Fibroblast of lung (primary cell): ENCODE measurements at regions not wholly inside any gene's neighbourhood (a gene's known extent, or its start where the extent isn't known, plus 50 kb on each side); places are given as distances from the start of the nearest gene placed in this dataset.

Source experiments
- CTCF ChIP-seq, 2 donors: IDR thresholded peaks in 1 of 2; conservative IDR thresholded peaks in 1 of 2; 1 replicate in 1 of 2; 2 replicates in 1 of 2; pipeline ENCODE4 v1.5.1; 2011 to 2012; ENCODE audit warnings: low read length in 2 of 2, control low read depth in 1 of 2, inconsistent platforms in 1 of 2, low read depth in 1 of 2, mild to moderate bottlenecking in 1 of 2
- EZH2 ChIP-seq: IDR thresholded peaks from 2 replicates; pipeline ENCODE4 v1.5.1; 2012; ENCODE audit warnings: low read length, control low read depth, mild to moderate bottlenecking; ENCODE audit errors: missing control alignments

- TF ChIP-seq CTCF (conservative IDR thresholded peaks at IDR 0.05 in 1 of 2, IDR thresholded peaks at IDR 0.05 in 1 of 2; ENCODE audit: low read depth in 1 of 2, low read length in 2 of 2) (no peak), EZH2 (no peak)
These were observed 53.6 kb upstream of the BICC1 start for GRCh38 chr10:58459069-58459468.
